ENCODE measurements at regions not wholly inside any gene's neighbourhood (a gene's known extent, or its start where the extent isn't known, plus 50 kb on each side); places are given as distances from the start of the nearest gene placed in this dataset.

DNA sequence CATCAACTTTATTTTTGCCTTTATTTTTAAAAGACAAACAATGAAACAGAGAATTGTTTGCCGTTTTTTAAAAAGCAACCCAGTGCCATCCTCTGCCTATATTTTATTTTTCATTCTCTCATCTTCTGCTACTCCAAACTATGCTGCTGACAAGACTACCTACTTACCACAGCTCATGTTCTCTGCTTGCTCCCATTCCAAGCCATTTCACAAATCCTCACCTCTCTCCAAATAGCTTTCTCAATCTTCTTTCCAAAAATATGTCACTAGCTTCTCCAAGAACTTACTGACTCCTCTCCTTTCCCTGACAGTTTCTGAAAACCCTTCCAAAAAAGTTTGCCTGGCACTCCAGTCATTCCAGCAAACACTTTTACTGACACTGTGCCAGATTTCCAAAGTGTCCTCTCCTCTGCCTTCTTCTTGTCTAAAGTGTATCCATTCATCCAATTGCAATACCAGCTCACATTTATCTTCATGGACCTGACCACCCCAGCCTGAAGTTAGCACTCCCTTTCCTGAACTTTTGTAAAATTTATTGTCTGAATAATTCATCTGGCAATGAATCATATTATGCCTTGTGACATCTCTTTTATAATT is 766.5 kb upstream of the B3GALT2 start:
- DNase-seq (ENCODE audit: low spot score) = no peak
- intact Hi-C loops (cut with DNase I) = no loop called here

GRCh38 chr1:193951984-193952383 is 765.6 kb upstream of the B3GALT2 start:
- intact Hi-C loops (cut with DNase I) = no loop called here
- DNase-seq (ENCODE audit: low spot score) = no peak

DNA sequence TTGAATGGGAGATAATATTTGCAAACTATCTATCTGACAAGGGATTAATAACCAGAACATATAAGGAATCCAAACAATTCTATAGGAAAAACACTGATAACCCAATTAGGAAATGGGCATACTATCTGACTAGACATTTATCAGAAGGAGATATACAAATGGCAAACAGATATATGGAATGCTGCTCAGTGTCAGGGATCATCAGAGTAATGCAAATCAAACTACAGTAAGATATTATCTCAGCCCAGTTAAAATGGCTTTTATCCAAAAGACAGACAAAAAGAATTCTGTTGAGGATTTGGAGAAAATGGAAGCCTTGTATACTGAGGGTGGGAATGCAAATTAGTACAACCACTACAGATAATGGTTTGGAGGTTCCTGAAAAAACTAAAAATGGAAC is 758.0 kb upstream of the B3GALT2 start:
- intact Hi-C loops (cut with DNase I) = no loop called here
- no peak for DNase-seq (ENCODE audit: low spot score)

- intact Hi-C loops (cut with DNase I) = no loop called here
- no peak for DNase-seq (ENCODE audit: low spot score)
Observed at GRCh38 chr1:193940176-193940575, 753.8 kb upstream of the B3GALT2 start.

- intact Hi-C loops (cut with DNase I) = loop anchor here in 1 of 2 donors (5.0 kb wide), 1 partner anchor 1083 kb away; no protein-coding TSS in a partner anchor
- no peak for DNase-seq (ENCODE audit: low spot score)
Observed at GRCh38 chr1:193939585-193939984, 753.2 kb upstream of the B3GALT2 start.

GRCh38 chr1:193937308-193937707 is 750.9 kb upstream of the B3GALT2 start:
- intact Hi-C loops (cut with DNase I) = loop anchor here in 1 of 2 donors (5.0 kb wide), 1 partner anchor 1085 kb away; no protein-coding TSS in a partner anchor
- no peak for DNase-seq (ENCODE audit: low spot score)

- intact Hi-C loops (cut with DNase I) = no loop called here
- no peak for DNase-seq (ENCODE audit: low spot score)
Observed at GRCh38 chr1:193932979-193933378, 746.6 kb upstream of the B3GALT2 start.

DNA sequence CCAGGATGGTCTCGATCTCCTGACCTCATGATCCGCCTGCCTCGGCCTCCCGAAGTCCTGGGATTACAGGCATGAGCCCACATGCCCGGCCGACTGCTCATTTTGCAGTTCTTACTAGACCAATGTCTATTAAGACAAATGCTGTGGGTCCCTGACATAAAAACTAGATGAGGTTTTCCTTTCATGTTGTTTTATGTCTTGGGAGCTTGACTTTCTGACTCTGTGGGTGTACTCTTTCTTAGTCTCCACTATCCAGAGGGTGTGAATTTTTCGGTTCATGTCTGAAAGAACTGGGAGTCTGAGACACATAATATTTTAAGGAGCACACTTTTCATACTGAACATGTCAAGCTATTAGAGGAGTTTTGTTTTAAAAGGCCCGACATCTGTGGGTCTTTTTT is 744.9 kb upstream of the B3GALT2 start:
- no peak for DNase-seq (ENCODE audit: low spot score)
- intact Hi-C loops (cut with DNase I) = no loop called here

- DNase-seq (ENCODE audit: low spot score) = no peak
- intact Hi-C loops (cut with DNase I) = no loop called here
Observed at GRCh38 chr1:193929374-193930033, 743.1 kb upstream of the B3GALT2 start.

DNA sequence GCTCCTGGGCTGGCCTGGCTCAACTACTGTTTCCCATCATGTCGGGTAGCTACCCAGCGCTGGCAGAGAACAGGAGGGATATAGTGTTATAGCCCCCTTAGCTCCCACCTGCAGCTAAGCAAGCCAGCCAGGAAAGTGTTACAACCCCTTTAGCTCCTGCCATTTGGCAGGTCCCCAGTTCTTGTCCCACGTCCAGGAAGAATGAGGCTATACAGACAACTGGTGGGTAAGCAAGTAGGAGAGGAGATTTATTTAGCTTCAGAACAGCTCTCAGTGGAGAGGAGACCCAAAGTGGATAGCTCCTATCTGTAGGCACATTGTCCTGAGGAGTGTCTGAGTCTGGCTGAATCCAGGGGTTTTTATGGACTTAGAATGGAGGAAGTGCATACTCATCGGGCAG is 741.1 kb upstream of the B3GALT2 start:
- DNase-seq (ENCODE audit: low spot score) = no peak
- intact Hi-C loops (cut with DNase I) = no loop called here

DNA sequence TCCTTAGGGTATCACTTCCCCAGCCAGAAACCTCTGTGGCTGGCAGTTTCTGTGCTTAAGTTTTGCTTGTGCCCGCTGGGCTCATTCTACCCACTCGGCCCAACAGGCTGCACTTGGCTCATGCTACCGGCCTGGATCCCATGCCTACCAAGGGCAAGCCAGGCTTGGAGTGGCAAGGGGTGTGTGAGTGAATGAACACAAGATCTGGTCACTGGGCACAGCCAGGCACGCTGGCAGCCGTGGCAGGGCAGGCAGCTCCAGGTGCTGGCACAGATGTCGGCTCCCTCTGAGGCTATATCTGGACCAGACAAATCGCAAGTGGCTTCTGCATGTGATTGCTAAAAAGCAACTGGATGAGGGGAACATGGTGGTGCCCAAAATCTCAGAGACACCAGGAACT is 740.5 kb upstream of the B3GALT2 start:
- no peak for DNase-seq (ENCODE audit: low spot score)
- intact Hi-C loops (cut with DNase I) = no loop called here

DNA sequence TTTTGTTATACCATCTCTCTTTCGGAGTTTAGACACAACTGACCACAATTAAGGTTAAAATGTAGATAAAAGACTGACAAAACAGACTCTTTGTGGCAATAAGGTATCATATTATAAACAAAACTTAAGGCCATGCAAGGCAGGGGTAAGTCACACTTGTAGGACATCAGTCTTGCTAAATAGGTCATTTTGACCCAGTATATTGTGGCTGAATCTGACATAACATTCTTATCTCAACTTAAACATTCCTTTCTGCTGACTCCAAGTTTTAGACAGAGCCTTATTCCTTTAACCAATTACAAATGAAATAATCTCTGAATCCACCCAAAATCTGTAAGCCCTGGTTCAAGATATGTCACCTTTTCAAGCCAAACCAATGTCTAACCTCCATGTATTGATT is 733.4 kb upstream of the B3GALT2 start:
- intact Hi-C loops (cut with DNase I) = no loop called here
- DNase-seq (ENCODE audit: low spot score) = no peak

- intact Hi-C loops (cut with DNase I) = no loop called here
- no peak for DNase-seq (ENCODE audit: low spot score)
Observed at GRCh38 chr1:193916452-193916851, 730.0 kb upstream of the B3GALT2 start.

DNA sequence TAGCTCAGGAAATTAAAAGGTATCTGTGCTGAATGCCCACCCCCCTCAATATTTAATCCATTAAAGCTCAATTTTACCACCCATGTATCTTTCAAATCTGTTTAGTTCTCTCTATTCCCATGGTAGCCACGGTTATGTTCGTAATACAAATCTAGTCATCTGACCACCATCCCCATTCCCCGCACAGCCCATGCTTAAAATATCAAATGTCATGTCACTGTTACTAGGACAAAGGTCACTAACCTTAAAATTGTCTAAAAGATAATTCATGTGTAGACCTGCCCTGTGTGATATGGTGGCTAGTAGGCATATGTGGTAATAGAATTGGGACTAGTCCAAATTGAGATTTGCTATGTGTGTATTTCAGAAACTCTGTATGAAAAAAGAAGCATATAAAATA is 728.5 kb upstream of the B3GALT2 start:
- intact Hi-C loops (cut with DNase I) = no loop called here
- DNase-seq (ENCODE audit: low spot score) = no peak

- intact Hi-C loops (cut with DNase I) = no loop called here
- no peak for DNase-seq (ENCODE audit: low spot score)
Observed at GRCh38 chr1:193909406-193910082, 723.1 kb upstream of the B3GALT2 start.

DNA sequence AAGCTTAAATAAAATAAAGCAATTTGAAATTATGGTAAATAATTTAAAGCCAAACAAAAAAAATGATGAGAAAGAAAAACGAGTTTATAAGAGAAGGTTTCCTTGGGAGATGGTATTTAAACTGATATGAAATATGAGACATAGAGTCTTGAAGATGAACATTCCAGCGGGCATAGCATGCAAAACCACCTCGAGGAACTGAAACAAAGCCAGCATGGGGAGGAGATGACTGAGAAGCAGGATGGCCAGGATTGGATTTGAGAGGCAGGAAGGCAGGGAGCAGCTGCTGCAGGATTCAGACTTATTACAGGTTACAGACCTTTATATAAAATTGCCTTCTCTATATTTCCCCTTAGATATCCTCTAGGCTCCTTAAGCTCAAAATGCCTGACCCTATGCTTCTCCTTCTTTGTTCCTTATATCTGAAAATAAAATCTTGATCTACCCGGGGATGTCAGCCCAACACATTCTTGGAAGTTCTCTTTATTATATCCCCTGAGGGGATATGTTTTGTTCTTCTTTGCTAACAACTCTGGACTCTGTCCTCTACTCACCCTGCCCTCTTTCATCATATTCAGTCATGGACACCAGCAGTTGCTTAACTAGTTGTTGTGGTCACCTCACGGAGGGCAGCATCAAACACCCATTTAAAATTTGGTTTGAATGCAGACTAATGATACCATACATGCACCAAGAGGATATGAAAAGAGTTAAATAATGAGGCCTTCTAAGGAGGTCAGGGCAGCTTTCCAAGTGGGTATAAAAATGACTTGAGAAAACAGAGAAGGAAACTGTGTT is 719.1 kb upstream of the B3GALT2 start:
- intact Hi-C loops (cut with DNase I) = no loop called here
- no peak for DNase-seq (ENCODE audit: low spot score)

DNA sequence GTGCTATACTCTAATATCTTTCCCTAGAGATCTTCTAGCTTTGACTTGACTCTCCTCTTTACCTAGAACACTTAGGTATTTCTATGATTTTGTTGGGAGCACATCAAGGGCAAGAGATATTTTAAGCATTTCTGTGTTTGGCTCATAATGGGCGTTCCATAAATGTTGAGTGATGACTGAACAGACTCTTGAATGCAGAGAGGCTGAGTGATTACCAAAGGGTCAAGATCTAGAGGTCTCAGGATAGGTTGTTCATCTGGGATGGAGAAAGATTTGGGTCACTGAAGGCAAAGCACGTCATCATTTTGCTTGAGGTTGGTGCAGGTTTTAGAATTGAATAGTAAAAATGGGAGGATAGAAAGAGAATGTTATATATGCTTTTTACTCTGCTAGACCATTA is 705.4 kb upstream of the B3GALT2 start:
- intact Hi-C loops (cut with DNase I) = no loop called here
- DNase-seq (ENCODE audit: low spot score) = no peak

- intact Hi-C loops (cut with DNase I) = no loop called here
Observed at GRCh38 chr1:193890935-193891334, 704.5 kb upstream of the B3GALT2 start.

GRCh38 chr1:193884848-193885558 is 698.6 kb upstream of the B3GALT2 start:
- DNase-seq (ENCODE audit: low spot score) = peak; percentile 66
- intact Hi-C loops (cut with DNase I) = no loop called here

More at GRCh38 chr1:193890935-193891334, 704.5 kb upstream of the B3GALT2 start:
- no peak for DNase-seq (ENCODE audit: low spot score)

All from posterior vena cava (tissue), 2 donors.